NCI-H2081 treated with DMSO at 0.1 percent for 48 hours (cell line): ENCODE measurements at regions not wholly inside any gene's neighbourhood (a gene's known extent, or its start where the extent isn't known, plus 50 kb on each side); places are given as distances from the start of the nearest gene placed in this dataset.
A peak's percentile ranks its signal among the peaks of the same experiment; 100 is the strongest.
"Not testable (repeated sequence)": the region's sequence is repeated elsewhere in the genome, so short reads cannot be mapped to it uniquely, and the experiment has no call there.

Source experiments
- DNase-seq: peaks from one replicate; lab custom pipeline; 2025; lab: John Stamatoyannopoulos, UW

- DNase-seq, result peak; percentile 6
Observed at GRCh38 chr6:98324446-98324845, 509.9 kb upstream of the POU3F2 start.

GRCh38 chr6:98325366-98325765 lies 509.0 kb upstream of the POU3F2 start:
- no peak for DNase-seq

- DNase-seq, result no peak
Observed at GRCh38 chr6:98333273-98333672, 501.1 kb upstream of the POU3F2 start.

GRCh38 chr6:98335594-98335993 lies 498.8 kb upstream of the POU3F2 start:
- DNase-seq, result peak; percentile 44

- DNase-seq, result no peak
Observed at GRCh38 chr6:98339506-98339905, 494.9 kb upstream of the POU3F2 start.

GRCh38 chr6:98343004-98343403 lies 491.4 kb upstream of the POU3F2 start:
- no peak for DNase-seq

GRCh38 chr6:98343797-98344196 lies 490.6 kb upstream of the POU3F2 start:
- DNase-seq, result no peak

GRCh38 chr6:98352348-98352747 lies 482.0 kb upstream of the POU3F2 start:
- no peak for DNase-seq

GRCh38 chr6:98358173-98358572 lies 476.2 kb upstream of the POU3F2 start:
- DNase-seq, result no peak

- no peak for DNase-seq
Observed at GRCh38 chr6:98366371-98366770, 468.0 kb upstream of the POU3F2 start.

- DNase-seq, result no peak
Observed at GRCh38 chr6:98380589-98380988, 453.8 kb upstream of the POU3F2 start.

GRCh38 chr6:98382246-98382645 lies 452.1 kb upstream of the POU3F2 start:
- DNase-seq, result no peak

- no peak for DNase-seq
Observed at GRCh38 chr6:98384334-98384733, 450.0 kb upstream of the POU3F2 start.

GRCh38 chr6:98384801-98385200 lies 449.6 kb upstream of the POU3F2 start:
- DNase-seq, result no peak

- no peak for DNase-seq
Observed at GRCh38 chr6:98395610-98396166, 438.7 kb upstream of the POU3F2 start.

GRCh38 chr6:98416027-98416426 lies 418.3 kb upstream of the POU3F2 start:
- DNase-seq, result no peak

GRCh38 chr6:98416497-98417158 lies 417.7 kb upstream of the POU3F2 start:
- DNase-seq, result not testable (repeated sequence)

GRCh38 chr6:98433325-98434056 lies 400.9 kb upstream of the POU3F2 start:
- no peak for DNase-seq

- DNase-seq, result no peak
Observed at GRCh38 chr6:98443633-98444032, 390.7 kb upstream of the POU3F2 start.

GRCh38 chr6:98452685-98453084 lies 381.7 kb upstream of the POU3F2 start:
- no peak for DNase-seq

- no peak for DNase-seq
Observed at GRCh38 chr6:98454809-98455322, 379.5 kb upstream of the POU3F2 start.

GRCh38 chr6:98458708-98459107 lies 375.7 kb upstream of the POU3F2 start:
- DNase-seq, result no peak
